MM.1S (cell line): ENCODE measurements at regions not wholly inside any gene's neighbourhood (a gene's known extent, or its start where the extent isn't known, plus 50 kb on each side); places are given as distances from the start of the nearest gene placed in this dataset.
A peak's percentile ranks its signal among the peaks of the same experiment; 100 is the strongest.
"Not testable (repeated sequence)": the region's sequence is repeated elsewhere in the genome, so short reads cannot be mapped to it uniquely, and the experiment has no call there.

ENCODE experiments used
- DNase-seq: peaks from one replicate; pipeline ENCODE4 v3.0.0-alpha.2; 2015
- H2AFZ ChIP-seq: fragments of 300-600 bp; sonication (generic); 2 replicates; pipeline ENCODE4 v1.6.0; 2016; ENCODE audit warnings: antibody characterized with exemption, low read length
- H3F3A ChIP-seq: fragments of 300-600 bp; sonication (generic); 2 replicates; pipeline ENCODE4 v1.6.1; 2016; ENCODE audit warnings: mild to moderate bottlenecking, antibody characterized with exemption, low read length, moderate library complexity, mixed read lengths; ENCODE audit not compliant: insufficient read depth
- H3K27ac ChIP-seq: fragments of 300-600 bp; sonication (generic); 2 replicates; pipeline ENCODE4 v1.5.1; 2016; ENCODE audit warnings: mild to moderate bottlenecking, low read length
- H3K27me3 ChIP-seq: fragments of 300-600 bp; sonication (generic); replicated peaks from 2 replicates; pipeline ENCODE4 v1.6.0; 2016; ENCODE audit warnings: low read length; ENCODE audit not compliant: insufficient read depth
- H3K36me3 ChIP-seq: fragments of 300-600 bp; sonication (generic); replicated peaks from 2 replicates; pipeline ENCODE4 v1.6.1; 2016; ENCODE audit warnings: mild to moderate bottlenecking, low read length, mixed read lengths; ENCODE audit not compliant: insufficient read depth
- H3K4me1 ChIP-seq: fragments of 300-600 bp; sonication (generic); 2 replicates; pipeline ENCODE4 v1.6.1; 2016; ENCODE audit warnings: low read length, mixed read lengths
- H3K4me2 ChIP-seq: fragments of 300-600 bp; sonication (generic); 2 replicates; pipeline ENCODE4 v1.6.0; 2016; ENCODE audit warnings: low read depth, low read length
- H3K4me3 ChIP-seq: fragments of 300-600 bp; sonication (generic); 2 replicates; pipeline ENCODE4 v1.5.1; 2016; ENCODE audit warnings: low read length, mixed read lengths
- H3K79me2 ChIP-seq: fragments of 300-600 bp; sonication (generic); 2 replicates; pipeline ENCODE4 v1.6.1; 2016; ENCODE audit warnings: mixed run types, low read length, mixed read lengths
- H3K9ac ChIP-seq: fragments of 300-600 bp; sonication (generic); 2 replicates; pipeline ENCODE4 v1.6.1; 2016; ENCODE audit warnings: low read length, mixed read lengths
- H3K9me2 ChIP-seq: fragments of 300-600 bp; sonication (generic); replicated peaks from 2 replicates; pipeline ENCODE4 v1.6.1; 2016; ENCODE audit warnings: mild to moderate bottlenecking, low read length, mixed read lengths; ENCODE audit not compliant: insufficient read depth
- H3K9me3 ChIP-seq: fragments of 300-600 bp; sonication (generic); replicated peaks from 2 replicates; pipeline ENCODE4 v1.6.1; 2016; ENCODE audit warnings: mild to moderate bottlenecking, low read length, mixed read lengths; ENCODE audit not compliant: insufficient read depth
- H4K20me1 ChIP-seq: fragments of 300-600 bp; sonication (generic); 2 replicates; pipeline ENCODE4 v1.6.1; 2016; ENCODE audit warnings: mild to moderate bottlenecking, low read length, moderate library complexity, mixed read lengths; ENCODE audit not compliant: insufficient read depth
- EZH2 ChIP-seq: fragments of 300-600 bp; sonication (generic); optimal IDR thresholded peaks from 2 replicates; pipeline ENCODE3; 2017; ENCODE audit warnings: low read depth, mild to moderate bottlenecking, antibody characterized with exemption, low read length, mixed read lengths
- EZH2phosphoT487 ChIP-seq: fragments of 300-600 bp; sonication (generic); IDR thresholded peaks from 2 replicates; pipeline ENCODE4 v1.6.1; 2018; ENCODE audit warnings: antibody characterized with exemption, low read length
- TF ChIP-seq, protein P1 (sequence below): fragments of 300-600 bp; sonication (generic); IDR thresholded peaks from 2 replicates; pipeline ENCODE4 v1.5.1; 2016; ENCODE audit warnings: antibody characterized with exemption, low read length, mixed read lengths

DNA sequence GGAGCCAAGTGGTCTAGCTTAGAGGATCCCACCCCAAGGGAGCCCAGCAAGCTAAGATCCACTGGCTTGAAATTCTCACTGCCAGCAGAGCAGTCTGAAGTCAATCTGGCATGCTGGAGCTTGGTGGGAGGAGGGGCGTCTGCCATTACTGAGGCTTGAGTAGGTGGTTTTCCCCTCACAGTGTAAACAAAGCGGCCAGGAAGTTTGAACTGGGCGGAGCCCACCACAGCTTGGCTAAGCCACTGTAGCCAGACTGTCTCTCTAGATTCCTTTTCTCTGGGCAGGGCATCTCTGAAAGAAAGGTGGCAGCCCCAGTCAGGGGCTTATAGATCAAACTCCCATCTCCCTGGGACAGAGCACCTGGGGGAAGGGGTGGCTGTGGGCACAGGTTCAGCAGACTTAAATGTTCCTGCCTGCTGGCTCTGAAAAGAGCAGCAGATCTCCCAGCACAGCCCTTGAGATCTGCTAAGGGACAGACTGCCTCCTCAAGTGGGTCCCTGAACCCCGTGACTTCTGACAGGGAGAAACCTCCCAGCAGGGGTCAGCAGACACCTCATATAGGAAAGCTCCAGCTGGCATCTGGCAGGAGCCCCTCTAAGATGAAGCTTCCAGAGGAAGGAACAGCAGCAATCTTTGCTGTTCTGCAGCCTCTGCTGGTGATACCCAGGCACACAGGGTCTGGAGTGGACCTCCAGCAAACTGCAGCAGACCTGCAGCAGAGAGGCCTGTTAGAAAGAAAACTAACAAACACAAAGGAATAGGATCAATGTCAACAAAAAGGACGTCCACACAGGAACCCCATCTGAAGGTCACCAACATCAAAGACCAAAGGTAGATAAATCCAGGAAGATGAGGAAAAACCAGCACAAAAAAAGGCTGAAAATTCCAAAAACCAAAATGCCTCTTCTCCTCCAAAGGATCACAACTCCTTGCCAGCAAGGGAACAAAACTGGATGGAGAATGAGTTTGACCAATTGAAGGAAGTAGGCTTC lies 215.6 kb upstream of the TET2 start:
- H3K4me2 ChIP-seq: peak overlapping the region; percentile 59; the same call in 1 of the 2 replicates
- H3K36me3 ChIP-seq, H3F3A ChIP-seq, H3K79me2 ChIP-seq, H3K27me3 ChIP-seq, H3K9me3 ChIP-seq, H4K20me1 ChIP-seq, H3K9me2 ChIP-seq: not testable (repeated sequence)
- DNase-seq: peak; percentile 79
- H3K4me3 ChIP-seq: 0 out of 2 replicates have a peak overlapping the region, but pooled peaks have one; percentile 22
- TF ChIP-seq, protein P1, sequence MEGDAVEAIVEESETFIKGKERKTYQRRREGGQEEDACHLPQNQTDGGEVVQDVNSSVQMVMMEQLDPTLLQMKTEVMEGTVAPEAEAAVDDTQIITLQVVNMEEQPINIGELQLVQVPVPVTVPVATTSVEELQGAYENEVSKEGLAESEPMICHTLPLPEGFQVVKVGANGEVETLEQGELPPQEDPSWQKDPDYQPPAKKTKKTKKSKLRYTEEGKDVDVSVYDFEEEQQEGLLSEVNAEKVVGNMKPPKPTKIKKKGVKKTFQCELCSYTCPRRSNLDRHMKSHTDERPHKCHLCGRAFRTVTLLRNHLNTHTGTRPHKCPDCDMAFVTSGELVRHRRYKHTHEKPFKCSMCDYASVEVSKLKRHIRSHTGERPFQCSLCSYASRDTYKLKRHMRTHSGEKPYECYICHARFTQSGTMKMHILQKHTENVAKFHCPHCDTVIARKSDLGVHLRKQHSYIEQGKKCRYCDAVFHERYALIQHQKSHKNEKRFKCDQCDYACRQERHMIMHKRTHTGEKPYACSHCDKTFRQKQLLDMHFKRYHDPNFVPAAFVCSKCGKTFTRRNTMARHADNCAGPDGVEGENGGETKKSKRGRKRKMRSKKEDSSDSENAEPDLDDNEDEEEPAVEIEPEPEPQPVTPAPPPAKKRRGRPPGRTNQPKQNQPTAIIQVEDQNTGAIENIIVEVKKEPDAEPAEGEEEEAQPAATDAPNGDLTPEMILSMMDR: peak; percentile 50
- peak overlapping the region; percentile 45; the same call in 1 of the 2 replicates for H3K27ac ChIP-seq
- peak overlapping the region; percentile 53 for H2AFZ ChIP-seq
- H3K4me1 ChIP-seq: peaks cover 13% of the 10 kb centered on the region
- H3K9ac ChIP-seq: peak overlapping the region; percentile 16; the same call in 1 of the 2 replicates

DNA sequence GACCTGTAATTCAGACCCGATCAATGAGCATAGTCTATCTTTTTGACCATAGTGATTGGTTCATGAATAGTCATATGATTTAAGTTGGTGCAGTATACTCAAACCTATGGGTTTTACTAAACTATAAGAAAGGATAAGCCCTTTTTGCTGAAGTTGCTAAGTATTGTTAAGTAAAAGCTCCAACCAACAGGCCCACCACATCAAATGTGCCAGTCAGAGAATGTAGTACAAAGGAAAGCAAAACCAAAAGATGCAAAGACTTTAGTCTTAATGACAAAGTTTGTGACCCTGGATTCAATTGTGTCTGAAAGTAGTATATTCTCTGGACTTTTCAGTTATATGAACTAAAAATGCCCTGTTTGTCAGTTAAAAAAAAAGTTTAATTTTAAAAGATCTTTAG lies 208.1 kb upstream of the TET2 start:
- Histone ChIP-seq H3K9ac (no peak overlapping the region), H3K4me1 (no peaks in the 10 kb centered on the region), H3K4me2 (no peak overlapping the region), H3F3A (no peaks in the 10 kb centered on the region), H3K9me2 (no peaks in the 10 kb centered on the region), H3K79me2 (no peaks in the 10 kb centered on the region), H4K20me1 (no peaks in the 10 kb centered on the region), H3K27me3 (no peaks in the 10 kb centered on the region), H3K36me3 (no peaks in the 10 kb centered on the region), H2AFZ (no peak overlapping the region), H3K9me3 (no peaks in the 10 kb centered on the region), H3K27ac (no peak overlapping the region), H3K4me3 (no peak overlapping the region)
- peak; percentile 41 for DNase-seq
- TF ChIP-seq EZH2phosphoT487 (no peak), EZH2 (no peak)
- TF ChIP-seq, protein P1: no peak

DNA sequence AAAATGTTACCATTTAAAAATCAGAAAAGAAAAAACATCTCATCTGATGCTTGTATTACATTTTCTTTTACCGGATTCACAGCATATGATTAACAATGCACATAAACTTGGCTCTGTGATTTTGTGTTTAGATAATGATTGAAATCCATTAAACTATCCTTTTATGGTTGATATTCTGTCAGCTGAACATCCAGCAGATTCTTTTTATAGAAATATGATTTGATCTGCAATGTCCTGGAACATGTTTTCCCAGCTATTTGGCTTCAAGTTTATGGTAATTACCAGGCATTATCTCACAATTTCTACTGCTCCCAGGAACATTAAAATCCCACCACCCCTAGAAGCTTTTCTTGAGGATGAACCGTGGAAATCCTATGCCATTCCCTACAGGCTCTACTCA lies 205.7 kb upstream of the TET2 start:
- Histone ChIP-seq H3K4me3 (no peak overlapping the region), H2AFZ (no peak overlapping the region), H3K36me3 (no peaks in the 10 kb centered on the region), H3K4me1 (no peaks in the 10 kb centered on the region), H3K9me2 (no peaks in the 10 kb centered on the region), H3K9me3 (no peaks in the 10 kb centered on the region), H3K27ac (no peak overlapping the region), H3K9ac (no peak overlapping the region), H3K27me3 (no peaks in the 10 kb centered on the region), H3K79me2 (no peaks in the 10 kb centered on the region), H4K20me1 (no peaks in the 10 kb centered on the region), H3K4me2 (no peak overlapping the region), H3F3A (no peaks in the 10 kb centered on the region)
- DNase-seq: no peak
- TF ChIP-seq EZH2 (no peak), EZH2phosphoT487 (no peak)
- TF ChIP-seq, protein P1: no peak
